Keratinocyte (primary cell): ENCODE measurements at regions not wholly inside any gene's neighbourhood (a gene's known extent, or its start where the extent isn't known, plus 50 kb on each side); places are given as distances from the start of the nearest gene placed in this dataset.

Experiments used
- DNase-seq: peaks from one replicate; pipeline ENCODE4 v3.0.0-alpha.2; 2011; ENCODE audit warnings: low read depth, missing footprints, low spot score
- FAIRE-seq: peaks from 2 replicates; lab custom pipeline; 2011; peaks lifted over from hg19 to GRCh38; lab: Jason Lieb, UNC
- H2AFZ ChIP-seq: 2 replicates; pipeline ENCODE4 v1.6.0; 2012; ENCODE audit warnings: low read length, control low read depth, inconsistent platforms; ENCODE audit not compliant: control insufficient read depth
- H3K27ac ChIP-seq: 2 replicates; pipeline ENCODE4 v1.5.1; 2011; ENCODE audit warnings: low read length; ENCODE audit not compliant: control insufficient read depth, insufficient read depth
- H3K27me3 ChIP-seq: 3 replicates; pipeline ENCODE4 v1.6.0; 2011; ENCODE audit warnings: low read length; ENCODE audit not compliant: control insufficient read depth, insufficient read depth; ENCODE audit errors: extremely low read depth
- H3K36me3 ChIP-seq, 2 experiments: 2 replicates in 1 of 2; 3 replicates in 1 of 2; pipeline ENCODE4 v1.5.1; 2011; ENCODE audit warnings: low read length in 2 of 2, mild to moderate bottlenecking in 1 of 2; ENCODE audit not compliant: control insufficient read depth in 2 of 2, insufficient read depth in 2 of 2; ENCODE audit errors: extremely low read depth in 1 of 2
- H3K4me1 ChIP-seq: 3 replicates; pipeline ENCODE4 v1.5.1; 2011; ENCODE audit warnings: low read length; ENCODE audit not compliant: control insufficient read depth, insufficient read depth; ENCODE audit errors: extremely low read depth
- H3K4me2 ChIP-seq: 3 replicates; pipeline ENCODE4 v1.6.0; 2011; ENCODE audit warnings: low read depth, low read length; ENCODE audit not compliant: control insufficient read depth, insufficient read depth; ENCODE audit errors: extremely low read depth
- H3K4me3 ChIP-seq, 3 experiments: fragments of 200-600 bp in 1 of 3; sonication (generic) in 1 of 3; 2 replicates in 2 of 3; 3 replicates in 1 of 3; pipeline ENCODE4 v1.5.1; 2011 to 2016; ENCODE audit warnings: low read length in 3 of 3, mild to moderate bottlenecking in 3 of 3, control low read depth in 2 of 3, inconsistent platforms in 1 of 3, low read depth in 1 of 3, mixed read lengths in 1 of 3, mixed run types in 1 of 3, moderate library complexity in 1 of 3; ENCODE audit not compliant: control insufficient read depth in 2 of 3, insufficient read depth in 2 of 3; ENCODE audit errors: extremely low read depth in 1 of 3
- H3K79me2 ChIP-seq: 2 replicates; pipeline ENCODE4 v1.6.0; 2012; ENCODE audit warnings: low read length; ENCODE audit not compliant: control insufficient read depth, insufficient read depth
- H3K9ac ChIP-seq: 3 replicates; pipeline ENCODE4 v1.6.0; 2011; ENCODE audit warnings: low read length; ENCODE audit not compliant: control insufficient read depth, insufficient read depth; ENCODE audit errors: extremely low read depth
- H3K9me1 ChIP-seq: 3 replicates; pipeline ENCODE4 v1.6.0; 2011; ENCODE audit warnings: low read length; ENCODE audit not compliant: control insufficient read depth, insufficient read depth; ENCODE audit errors: extremely low read depth
- H3K9me3 ChIP-seq: 2 replicates; pipeline ENCODE4 v1.5.1; 2012; ENCODE audit warnings: low read depth, low read length; ENCODE audit not compliant: control insufficient read depth
- H4K20me1 ChIP-seq: 3 replicates; pipeline ENCODE4 v1.6.0; 2011; ENCODE audit warnings: low read length; ENCODE audit not compliant: control insufficient read depth, insufficient read depth; ENCODE audit errors: extremely low read depth
- CTCF ChIP-seq, 3 experiments: IDR thresholded peaks in 1 of 3; conservative IDR thresholded peaks in 1 of 3; optimal IDR thresholded peaks in 1 of 3; 2 replicates in 2 of 3; 3 replicates in 1 of 3; pipeline versions ENCODE3 to v1.5.1; 2011; ENCODE audit warnings: low read length in 3 of 3, mild to moderate bottlenecking in 3 of 3, moderate library complexity in 2 of 3, control low read depth in 1 of 3, inconsistent platforms in 1 of 3; ENCODE audit not compliant: insufficient read depth in 2 of 3; ENCODE audit errors: extremely low read depth in 1 of 3
- EZH2 ChIP-seq: IDR thresholded peaks from one replicate; pipeline ENCODE4 v1.6.1; 2012; ENCODE audit warnings: inconsistent platforms, mild to moderate bottlenecking, low read length, moderate library complexity
- dilution Hi-C: fragments of 300-500 bp; cut with MboI; formaldehyde crosslinking; loops from one replicate; pipeline ENCODE4 v1.7.0; 2020; ENCODE audit warnings: low sequenced_read_pairs; ENCODE audit not compliant: extremely low pct_ligation_motif_present

- no peak for DNase-seq
- no peak for FAIRE-seq
- Histone ChIP-seq H3K4me2 (no peak overlapping the region), H3K9me1 (no peaks in the 10 kb centered on the region), H2AFZ (no peak overlapping the region), H3K79me2 (no peaks in the 10 kb centered on the region), H3K4me3 (no peak overlapping the region), H3K27me3 (no peaks in the 10 kb centered on the region), H3K4me1 (peaks cover 5% of the 10 kb centered on the region), H3K36me3 (no peaks in the 10 kb centered on the region), H4K20me1 (no peaks in the 10 kb centered on the region), H3K9ac (no peak overlapping the region), H3K9me3 (no peaks in the 10 kb centered on the region), H3K27ac (no peak overlapping the region)
- dilution Hi-C loops = no loop called here
- TF ChIP-seq CTCF (optimal IDR thresholded peaks at IDR 0.05 in 1 of 3, IDR thresholded peaks at IDR 0.05 in 1 of 3, conservative IDR thresholded peaks at IDR 0.05 in 1 of 3; ENCODE audit: extremely low read depth in 1 of 3, insufficient read depth in 2 of 3, low read length in 3 of 3) = no peak
These were observed 80.8 kb upstream of the SMIM30 start for GRCh38 chr7:113199136-113199535.

- Histone ChIP-seq H4K20me1 (no peaks in the 10 kb centered on the region), H3K9me1 (no peaks in the 10 kb centered on the region), H3K4me1 (peaks cover 5% of the 10 kb centered on the region), H3K9ac (no peak overlapping the region), H3K9me3 (no peaks in the 10 kb centered on the region), H3K79me2 (no peaks in the 10 kb centered on the region), H2AFZ (no peak overlapping the region), H3K4me3 (no peak overlapping the region), H3K27ac (no peak overlapping the region), H3K4me2 (no peak overlapping the region), H3K27me3 (no peaks in the 10 kb centered on the region), H3K36me3 (no peaks in the 10 kb centered on the region)
- FAIRE-seq = no peak
- TF ChIP-seq CTCF (optimal IDR thresholded peaks at IDR 0.05 in 1 of 3, IDR thresholded peaks at IDR 0.05 in 1 of 3, conservative IDR thresholded peaks at IDR 0.05 in 1 of 3; ENCODE audit: extremely low read depth in 1 of 3, insufficient read depth in 2 of 3, low read length in 3 of 3) = no peak
- no peak for TF ChIP-seq EZH2
- dilution Hi-C loops = no loop called here
- DNase-seq = no peak
These were observed 79.9 kb upstream of the SMIM30 start for GRCh38 chr7:113198226-113198625.
